NCI-H1092 (cell line): ENCODE measurements at regions not wholly inside any gene's neighbourhood (a gene's known extent, or its start where the extent isn't known, plus 50 kb on each side); places are given as distances from the start of the nearest gene placed in this dataset.
"Not testable (repeated sequence)": the region's sequence is repeated elsewhere in the genome, so short reads cannot be mapped to it uniquely, and the experiment has no call there.

ENCODE experiments used
- DNase-seq: peaks from one replicate; lab custom pipeline; 2025; lab: John Stamatoyannopoulos, UW

DNA sequence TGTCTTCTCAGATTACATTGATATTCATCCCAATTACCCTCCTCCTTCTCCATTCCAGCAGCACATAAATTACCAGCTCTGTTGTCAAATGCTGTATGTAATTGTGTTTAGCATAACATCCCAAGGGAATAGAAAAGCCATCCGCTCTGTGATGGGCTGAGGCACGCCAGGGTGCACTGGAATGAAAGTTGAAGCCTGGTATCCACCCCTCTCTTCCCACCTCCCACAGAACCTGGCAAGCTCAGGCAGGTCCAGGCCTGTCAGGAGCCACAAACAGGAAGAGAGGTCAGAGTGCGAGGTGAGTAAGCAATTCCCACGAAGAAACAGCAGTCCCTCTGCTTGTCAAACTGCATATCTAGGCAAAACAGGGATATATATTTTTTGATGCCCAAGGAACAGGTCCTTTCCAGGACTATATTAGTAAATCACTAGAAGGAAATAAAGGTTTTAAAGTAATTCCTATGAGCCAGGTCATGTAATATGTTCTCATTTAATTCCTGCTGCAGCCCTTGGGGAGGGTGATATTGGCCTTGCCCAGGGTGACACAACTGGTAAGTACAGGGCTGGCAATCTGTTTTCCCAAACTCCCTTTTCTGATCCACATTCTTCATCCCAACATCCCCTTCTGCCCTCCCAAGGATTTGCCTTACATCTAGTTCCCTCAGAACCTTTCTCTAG, 155.6 kb upstream of the GHITM start:
- DNase-seq, result no peak

DNA sequence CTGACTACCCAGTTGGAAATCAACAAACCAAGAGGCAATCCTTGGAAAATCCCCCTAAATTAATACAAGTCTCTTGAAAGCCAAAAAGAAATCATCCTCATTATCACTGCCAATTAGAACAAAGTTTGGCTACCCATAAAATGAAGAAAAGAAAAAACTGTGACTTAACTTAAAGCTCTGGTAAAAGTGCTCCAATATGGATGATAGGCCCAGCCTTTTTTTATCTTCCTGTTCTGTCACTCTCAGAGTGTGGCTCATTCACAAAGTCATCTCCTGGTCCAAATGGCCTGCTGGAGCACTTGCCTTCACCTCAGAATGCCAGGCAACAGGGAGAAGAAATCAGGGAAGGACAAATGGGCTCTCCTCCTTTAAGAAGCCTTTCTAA, 155.1 kb upstream of the GHITM start:
- no peak for DNase-seq

DNA sequence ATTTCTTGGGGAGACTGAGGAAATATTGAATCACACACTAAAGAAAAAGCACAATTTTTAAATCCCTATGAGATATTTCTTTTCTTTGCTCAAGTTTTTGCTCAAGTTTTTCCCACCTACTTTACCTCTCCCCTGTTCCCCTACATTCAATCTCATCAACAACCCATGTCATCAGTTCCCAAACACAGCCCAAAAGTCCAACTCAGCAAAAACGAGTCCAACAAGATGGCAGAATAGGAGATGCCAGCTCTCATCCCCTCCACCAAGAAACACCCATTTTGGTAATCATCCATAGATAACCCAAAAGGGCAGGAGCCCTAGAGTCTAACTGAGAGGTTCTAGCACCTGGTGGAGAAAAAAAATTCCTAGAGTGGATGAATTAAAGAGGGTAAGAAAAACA, 152.5 kb upstream of the GHITM start:
- DNase-seq, result no peak

DNA sequence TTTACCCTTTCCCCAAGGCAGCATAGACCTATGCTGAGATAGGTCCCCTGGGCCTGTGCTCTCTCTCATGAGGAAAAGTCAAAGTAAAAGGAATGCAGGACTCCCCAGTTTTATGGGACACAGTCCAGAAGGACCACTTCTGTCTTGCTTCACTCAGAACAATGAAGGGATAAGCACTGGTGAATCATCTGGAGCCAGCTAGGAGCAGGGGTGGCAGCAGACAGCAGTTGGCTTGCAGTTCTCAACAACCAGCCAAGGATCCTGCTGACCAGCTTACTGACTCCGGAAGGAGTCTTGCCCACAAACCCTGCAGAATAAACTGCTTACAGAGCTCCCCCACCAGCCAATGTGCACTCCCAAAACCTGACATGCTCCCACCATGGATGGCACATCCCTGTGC, 152.1 kb upstream of the GHITM start:
- DNase-seq, result no peak

DNA sequence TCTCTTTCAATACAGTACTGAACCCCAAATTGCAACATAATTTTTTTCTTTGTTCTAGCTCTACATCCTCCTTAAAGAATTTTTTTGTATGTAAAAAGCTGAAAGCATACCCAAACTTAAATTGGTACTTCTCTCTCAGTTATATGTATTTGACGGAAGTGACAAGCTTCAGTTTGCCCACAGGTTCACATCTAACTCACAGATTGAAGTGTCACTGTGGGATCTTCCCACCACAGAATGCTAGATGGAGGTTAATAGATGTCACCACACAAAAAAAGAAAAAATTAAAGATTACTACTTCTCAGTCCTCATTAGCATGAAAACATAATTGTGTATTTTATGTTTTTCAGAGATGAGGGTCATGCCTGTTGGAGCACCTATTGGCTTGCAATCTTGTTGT, 150.9 kb upstream of the GHITM start:
- DNase-seq, result no peak

DNA sequence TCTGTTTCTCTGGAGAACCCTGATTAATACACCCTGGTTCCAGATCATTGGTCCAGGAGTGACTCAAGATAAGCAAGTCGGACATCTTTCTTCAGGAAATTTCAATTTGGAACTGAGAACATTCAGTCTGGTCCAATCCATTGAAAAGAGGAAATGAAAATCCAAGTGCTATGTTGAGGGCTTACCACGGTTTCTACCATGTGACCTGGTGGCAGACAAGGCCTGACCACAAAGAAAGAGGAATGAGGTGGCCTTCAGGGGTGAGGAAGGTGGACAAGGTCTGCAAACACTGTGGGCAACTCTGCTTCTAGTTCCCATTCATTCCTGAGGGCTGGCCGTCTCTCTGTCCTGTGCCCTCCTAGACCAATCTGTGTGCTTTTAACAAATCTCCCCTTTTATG, 149.2 kb upstream of the GHITM start:
- DNase-seq, result no peak

DNA sequence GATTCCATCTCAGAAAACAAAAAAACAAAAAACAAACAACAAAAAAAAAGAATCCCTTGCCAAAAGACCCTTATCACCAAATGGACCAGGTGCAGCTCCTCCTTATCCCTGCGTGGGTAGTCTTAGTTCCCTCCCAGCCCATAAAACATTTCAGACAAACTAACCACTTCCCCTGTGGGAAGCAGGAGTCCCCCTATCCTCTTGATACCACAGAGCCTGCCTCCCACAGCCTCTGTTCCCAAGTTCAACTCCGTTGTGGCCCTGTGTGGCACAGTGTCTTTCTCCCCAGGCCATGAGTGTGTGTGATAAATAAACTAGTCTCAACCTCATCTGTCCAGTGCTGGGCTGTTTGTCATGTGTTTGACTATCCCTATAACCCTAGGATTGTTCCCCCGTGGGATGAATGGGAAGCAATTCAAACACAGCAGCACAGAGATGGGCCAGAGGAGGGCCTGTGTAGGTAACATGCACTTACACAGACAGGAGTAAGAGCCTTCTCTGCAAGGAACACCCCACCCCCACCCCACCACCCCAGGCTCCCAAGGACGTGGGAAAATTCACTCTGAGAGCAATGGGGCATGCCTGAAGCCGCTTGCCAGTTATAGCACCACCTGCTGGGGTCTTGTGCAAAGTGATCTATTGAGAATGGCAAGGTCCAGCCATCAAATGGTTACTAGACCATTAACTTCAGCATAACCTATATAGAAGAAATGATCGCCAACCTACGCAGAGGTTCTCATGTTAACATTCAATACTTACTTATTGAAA, 147.1 kb upstream of the GHITM start:
- no peak for DNase-seq

DNA sequence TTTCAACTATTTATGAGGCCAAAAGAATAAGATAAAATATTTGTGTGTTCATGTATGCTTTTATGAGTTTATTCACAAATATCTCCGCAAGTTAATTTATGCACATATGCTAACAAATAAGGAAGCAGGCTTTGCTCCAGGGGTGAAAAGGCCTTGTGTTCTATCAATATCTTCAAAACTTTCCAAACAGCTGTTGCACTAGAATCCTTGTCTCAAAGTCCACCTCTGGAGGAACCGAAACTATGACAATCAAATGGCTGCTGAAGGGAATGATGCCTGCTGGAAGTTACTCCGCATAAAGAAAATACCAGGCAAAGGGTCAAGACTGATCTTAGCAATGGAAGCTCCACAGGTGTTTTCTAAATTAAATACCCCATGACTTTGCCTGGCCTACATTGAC, 145.0 kb upstream of the GHITM start:
- no peak for DNase-seq

DNA sequence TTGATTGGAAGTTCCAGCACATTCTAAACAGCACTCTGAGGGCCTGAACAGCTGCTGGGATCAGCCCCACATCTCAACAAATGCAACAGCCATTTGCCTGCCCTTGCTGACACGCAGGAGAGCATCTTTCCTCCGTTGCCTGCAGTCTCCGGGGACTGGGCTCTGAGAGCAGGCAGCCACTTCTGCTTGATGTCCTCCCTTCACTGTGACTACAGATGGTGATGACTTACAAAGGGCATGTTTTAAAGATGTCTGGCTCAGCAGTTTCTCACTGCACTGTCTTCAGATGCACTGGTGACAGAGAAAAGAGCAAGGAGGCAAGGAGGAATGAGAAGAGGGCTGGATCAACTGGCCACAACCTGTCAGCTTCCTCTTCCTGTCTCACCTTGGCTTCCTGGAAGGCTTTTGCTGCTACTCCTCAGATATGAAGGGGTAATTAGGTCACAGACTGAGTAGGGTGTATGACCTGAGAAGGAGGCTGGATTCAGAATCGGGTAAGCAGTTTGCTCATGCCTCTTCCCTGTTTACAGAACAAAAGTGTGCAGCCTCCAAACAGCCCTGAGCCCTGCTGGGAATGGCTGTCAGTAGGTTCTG, 143.5 kb upstream of the GHITM start:
- DNase-seq, result no peak

DNA sequence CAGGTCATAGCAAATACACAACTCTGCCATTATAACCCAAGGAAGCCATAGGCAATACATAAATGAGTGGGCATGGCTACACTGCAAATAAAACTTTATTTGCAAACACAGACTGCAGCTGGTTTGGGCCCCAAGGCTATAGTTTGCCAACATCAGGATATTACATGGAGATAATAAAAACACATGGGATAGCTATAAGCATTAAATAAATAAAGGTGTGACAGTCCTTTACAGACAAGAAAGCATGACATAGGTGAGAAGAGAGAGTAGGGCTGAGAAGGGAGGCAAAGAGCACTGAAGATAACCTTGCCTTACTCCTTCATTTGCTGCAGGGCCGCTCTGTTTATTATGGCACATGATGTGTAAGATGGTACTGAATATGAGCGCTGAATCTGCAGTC, 135.1 kb upstream of the GHITM start:
- DNase-seq, result no peak

DNA sequence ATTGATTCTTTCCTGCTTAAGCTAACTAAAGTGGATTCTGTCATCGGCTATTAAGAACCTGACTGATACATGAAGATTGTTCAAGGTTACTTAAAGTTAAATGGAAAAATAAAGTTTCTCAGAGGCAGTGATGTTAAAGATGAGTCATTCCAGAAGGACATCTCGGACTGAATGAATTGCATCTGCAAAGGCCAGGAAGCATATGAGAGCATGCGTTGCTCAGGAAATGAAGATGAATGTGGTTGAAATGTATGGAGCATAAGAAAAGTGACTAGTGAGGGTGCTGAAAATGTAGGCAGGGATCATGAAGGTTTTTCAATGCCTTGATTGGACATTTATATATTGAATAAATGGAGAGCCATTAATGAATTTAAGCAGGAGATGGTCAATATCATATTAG, 133.9 kb upstream of the GHITM start:
- DNase-seq, result no peak

DNA sequence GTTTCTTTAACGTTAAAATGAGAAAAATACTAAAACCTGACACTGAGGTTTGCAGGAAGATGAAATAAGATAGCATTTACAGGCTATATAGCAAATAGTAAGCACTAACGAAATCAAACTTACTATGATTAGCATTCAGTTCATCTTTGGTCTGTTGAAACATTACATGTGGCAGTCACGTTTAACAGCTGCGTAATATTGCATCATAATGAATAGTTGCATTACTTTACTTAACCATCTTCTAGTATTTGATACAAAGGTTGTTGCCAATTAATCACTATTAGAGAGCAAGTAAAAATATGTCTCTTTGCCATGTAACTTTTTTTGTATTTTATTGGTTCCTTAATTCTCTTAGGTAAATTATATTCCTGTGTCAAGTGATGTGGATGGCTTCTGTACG, 131.8 kb upstream of the GHITM start:
- DNase-seq, result no peak

DNA sequence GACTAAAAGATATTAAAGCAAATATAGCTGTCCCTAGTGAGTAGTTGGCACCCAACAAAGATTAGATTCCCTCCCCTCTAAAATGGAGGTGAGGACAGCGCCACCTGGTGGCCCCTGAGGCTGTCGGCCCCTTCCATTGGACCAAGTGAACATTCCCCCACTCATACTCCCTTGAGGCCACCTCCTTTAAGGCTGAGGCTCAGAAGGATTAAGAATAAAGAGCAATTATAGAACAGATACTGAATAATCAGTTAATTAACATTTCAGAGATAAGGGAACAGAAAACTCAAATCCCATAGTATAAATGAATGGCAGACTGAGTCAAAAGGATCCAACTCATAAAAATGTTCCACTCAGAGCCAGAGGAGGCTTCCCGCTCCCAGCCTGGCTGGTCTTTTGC, 130.4 kb upstream of the GHITM start:
- DNase-seq, result no peak

DNA sequence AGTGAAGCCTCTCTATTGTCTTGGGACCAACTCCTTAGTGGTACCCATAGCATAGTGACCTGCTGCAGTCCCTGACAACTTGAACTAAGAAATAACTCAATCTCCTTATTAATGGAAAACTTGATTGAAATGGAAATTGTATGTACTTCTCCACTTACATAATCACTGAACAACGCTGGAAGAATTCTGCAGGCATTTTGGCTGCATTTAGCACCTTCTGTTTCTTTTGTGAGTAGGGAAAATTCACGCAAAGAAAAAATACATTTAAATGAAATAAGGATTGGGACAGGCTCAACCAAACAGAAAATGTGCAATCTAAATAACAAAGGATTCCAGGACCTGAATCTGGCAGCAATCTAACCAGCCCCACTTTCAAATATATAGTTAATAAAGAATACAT, 126.9 kb upstream of the GHITM start:
- no peak for DNase-seq

DNA sequence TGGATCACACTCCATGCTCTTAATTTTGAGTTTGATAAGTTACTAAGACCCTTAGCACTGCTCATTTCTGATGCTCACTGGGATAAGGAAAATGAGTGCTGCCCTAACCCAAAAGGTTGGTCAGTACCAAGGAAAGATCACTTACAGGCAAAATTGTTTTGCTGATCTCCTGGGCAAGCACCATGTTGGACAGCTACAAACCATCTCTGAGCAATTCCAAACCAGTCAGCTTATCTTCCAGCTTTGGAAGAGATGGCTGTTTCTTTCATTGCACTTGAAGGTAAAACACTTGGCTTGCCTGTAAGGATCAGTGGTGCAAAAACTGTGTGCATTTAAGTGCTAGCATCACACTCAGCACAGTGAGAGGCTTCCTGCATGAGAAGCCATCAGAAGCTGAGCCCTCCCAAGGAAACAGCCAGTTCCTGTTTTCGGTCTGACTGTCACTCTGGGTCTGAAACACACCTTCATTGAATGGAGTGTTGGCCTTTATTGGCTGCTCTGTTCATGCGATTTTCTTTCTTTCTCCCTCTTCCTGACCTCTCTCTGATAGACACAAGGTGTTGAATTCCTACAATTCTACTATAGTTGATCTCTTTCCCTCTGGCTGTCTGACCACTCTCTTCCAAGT, 126.4 kb upstream of the GHITM start:
- no peak for DNase-seq

DNA sequence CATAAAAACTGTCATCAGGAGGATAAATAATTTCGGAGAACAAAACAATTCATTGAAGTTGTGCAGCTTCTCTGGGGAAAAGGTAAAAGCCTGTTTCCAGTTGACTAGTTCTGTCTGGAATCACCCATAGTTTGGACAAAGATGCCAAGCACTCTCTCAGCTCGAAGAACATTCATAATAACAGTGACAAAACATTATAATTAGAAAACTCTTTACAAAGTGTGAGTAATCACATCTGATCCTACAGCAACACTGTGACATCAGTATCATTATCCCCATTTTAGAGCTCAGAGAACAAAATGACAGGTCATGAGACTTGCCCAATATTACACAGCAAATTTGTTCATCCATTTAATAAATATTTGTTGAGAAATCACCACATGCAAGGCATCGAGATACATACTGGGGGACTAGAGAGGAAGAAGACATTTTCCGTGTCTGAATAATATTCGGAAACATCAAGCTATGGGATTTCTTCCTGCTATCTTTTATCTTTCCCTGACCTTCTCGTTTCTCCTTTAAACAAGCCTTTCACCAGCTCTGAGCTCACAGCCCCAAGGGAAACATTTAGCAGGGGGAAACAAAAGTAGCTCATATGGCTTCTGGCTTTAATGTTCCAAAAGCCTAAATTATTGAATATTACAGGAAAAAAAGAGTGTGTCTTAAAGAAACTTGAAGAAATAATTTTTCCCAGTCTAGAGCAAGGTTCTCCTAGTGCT, 123.3 kb upstream of the GHITM start:
- DNase-seq, result no peak

DNA sequence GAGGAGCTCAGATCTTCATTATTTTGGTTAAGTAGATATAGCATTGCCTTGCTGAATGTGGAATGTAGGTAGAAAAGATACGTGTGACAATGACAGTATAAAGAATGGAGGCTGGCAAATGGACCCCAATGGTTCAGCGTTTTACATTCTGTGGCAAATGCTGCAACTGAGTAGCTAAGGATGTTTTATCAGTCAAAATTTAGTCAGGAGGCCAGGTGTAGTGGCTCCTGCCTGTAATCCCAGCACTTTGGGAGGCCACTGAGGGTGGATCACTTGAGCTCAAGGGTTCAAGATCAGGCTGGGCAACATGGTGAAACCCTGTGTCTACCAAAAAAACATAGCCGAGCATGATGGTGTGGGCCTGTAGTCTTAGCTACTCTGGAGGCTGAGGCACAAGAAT, 120.5 kb upstream of the GHITM start:
- DNase-seq, result no peak

DNA sequence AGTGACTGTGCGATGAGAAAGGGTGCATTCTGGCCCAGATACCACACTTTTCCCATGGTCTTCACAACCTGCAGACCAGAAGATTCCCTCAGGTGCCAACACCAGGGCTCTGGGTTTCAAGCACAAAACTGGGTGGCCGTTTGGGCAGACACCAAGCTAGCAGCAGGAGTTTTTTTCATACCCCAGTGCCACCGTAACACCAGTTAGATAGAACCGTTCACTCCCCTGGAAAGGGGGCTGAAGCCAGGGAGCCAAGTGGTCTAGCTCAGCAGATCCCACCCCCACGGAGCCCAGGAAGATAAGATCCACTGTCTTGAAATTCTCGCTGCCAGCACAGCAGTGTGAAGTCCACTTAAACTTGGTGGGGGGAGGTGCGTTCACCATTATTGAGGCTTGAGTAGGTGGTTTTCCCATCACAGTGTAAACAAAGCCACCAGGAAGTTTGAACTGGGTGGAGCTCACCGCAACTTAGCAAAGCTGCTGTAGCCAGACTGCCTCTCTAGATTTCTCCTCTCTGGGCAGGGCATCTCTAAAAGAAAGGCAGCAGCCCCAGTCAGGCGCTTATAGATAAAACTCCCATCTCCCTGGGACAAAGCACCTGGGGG, 119.4 kb upstream of the GHITM start:
- DNase-seq, result not testable (repeated sequence)

DNA sequence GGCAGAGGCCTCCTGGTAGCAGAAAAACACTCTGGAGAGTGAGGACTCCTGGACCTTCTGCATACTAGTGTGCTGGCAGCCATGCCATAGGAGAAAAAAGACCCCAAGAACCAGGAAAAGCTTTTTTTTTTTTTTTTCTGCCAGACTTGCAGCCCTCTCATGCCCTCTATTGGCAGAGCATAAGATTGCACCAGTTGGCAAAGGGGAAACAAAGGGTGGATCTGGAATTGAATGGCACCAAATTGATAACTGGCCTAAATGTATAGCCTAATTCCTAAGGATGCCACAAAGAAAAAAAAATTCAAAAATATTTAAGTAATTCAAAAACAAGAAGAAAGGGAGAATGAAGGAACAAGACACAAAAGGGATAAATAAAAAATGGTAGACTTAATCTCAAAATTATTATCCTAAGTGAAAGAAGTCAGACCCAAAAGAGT, 112.5 kb upstream of the GHITM start:
- no peak for DNase-seq

DNA sequence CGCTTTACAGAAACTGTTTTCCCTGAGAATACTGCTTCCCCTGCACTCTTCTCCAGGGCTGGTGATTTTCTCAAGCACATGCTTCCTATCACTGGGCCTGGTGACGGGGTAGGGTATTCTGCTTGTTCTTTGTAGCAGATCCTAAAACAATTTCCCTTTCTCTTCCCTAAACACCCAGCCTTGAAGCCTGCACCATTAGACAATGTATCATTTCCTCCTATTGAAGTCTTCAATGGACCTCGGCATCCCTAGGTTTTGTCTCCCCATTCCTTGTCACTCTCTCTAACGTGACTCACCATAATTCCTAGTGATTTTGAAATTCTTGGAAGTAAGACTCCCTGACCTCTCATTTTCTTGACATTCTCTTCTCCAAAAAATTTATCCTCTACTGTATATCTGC, 109.5 kb upstream of the GHITM start:
- no peak for DNase-seq

DNA sequence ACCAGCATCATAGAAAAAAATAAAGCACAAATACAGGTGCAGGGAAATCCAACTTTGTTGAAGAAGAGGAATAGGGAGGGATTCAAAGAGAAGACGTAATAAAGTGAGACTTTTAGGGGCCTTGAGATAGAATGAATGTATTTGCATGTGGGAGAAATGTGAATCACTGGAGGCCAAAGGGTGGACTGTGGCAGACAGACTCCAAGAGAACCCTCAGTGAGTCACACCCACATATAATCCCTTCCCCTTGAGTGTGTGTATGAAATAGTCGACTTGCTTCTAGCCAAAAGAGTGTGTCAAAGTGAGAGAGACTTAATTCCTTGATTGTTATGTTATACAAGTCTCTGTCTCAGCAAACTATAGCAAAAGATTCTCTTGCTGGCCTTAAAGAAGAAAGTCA, 101.3 kb upstream of the GHITM start:
- no peak for DNase-seq

DNA sequence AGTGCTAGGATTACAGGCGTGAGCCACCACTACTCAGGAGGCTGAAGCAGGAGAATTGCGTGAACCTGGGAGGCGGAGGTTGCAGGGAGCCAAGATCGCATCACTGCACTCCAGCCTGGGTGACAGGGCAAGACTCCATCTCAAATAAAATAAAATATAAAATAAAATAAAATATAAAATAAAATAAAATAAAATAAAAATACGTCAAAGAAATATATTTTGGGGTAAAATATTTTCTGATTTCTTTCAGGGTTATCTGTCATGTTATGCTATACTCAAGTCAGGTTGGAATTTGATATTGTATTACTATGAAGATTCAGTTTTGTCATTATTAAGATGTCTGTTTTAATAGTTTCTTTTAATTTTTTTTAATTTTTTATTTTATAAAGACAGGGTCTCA, 99.4 kb upstream of the GHITM start:
- DNase-seq, result no peak
